ENCODE measurements at regions not wholly inside any gene's neighbourhood (a gene's known extent, or its start where the extent isn't known, plus 50 kb on each side); places are given as distances from the start of the nearest gene placed in this dataset.

DNA sequence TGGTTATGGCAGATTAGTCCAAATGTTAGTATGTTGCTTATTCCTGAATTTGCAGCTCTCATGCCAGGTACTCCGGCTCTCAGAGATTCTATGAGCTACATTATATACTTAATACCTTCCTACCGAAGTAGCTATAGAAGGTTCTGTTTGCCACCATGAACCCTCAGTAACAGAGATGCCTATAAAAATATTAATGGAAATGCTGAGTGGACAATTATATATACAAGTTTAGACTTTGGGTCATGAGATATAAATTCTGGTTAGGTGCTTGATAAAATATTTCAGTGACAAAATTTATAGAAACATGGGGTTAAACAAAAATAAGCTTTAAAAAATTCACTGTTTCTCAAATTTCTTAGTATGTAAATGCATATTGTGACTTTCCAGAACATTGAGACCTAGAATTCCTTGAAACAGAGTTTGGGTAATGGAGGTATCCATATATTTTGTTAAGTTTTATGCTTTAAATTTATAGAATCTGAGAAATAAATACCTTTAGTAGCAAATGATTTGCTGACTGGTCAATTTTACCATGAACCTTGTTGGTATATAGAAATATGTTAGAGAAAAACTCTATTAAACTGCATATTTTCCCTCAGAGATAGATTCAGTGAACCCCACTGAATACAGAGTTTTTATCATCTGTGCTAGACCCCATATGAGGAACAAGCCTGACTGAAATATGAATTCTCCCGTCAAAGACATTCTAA is 533.5 kb downstream of the SH2D4B start:
- in situ Hi-C loops (cut with MboI; ENCODE audit: low sequenced_read_pairs, unreplicated experiment) = no loop called here
- DNase-seq (ENCODE audit: low spot score) = no peak
- TF ChIP-seq, protein P1, sequence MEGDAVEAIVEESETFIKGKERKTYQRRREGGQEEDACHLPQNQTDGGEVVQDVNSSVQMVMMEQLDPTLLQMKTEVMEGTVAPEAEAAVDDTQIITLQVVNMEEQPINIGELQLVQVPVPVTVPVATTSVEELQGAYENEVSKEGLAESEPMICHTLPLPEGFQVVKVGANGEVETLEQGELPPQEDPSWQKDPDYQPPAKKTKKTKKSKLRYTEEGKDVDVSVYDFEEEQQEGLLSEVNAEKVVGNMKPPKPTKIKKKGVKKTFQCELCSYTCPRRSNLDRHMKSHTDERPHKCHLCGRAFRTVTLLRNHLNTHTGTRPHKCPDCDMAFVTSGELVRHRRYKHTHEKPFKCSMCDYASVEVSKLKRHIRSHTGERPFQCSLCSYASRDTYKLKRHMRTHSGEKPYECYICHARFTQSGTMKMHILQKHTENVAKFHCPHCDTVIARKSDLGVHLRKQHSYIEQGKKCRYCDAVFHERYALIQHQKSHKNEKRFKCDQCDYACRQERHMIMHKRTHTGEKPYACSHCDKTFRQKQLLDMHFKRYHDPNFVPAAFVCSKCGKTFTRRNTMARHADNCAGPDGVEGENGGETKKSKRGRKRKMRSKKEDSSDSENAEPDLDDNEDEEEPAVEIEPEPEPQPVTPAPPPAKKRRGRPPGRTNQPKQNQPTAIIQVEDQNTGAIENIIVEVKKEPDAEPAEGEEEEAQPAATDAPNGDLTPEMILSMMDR (IDR thresholded peaks at IDR 0.05; ENCODE audit: borderline replicate concordance, control extremely low read depth, extremely low read depth, insufficient read depth, missing control alignments) = no peak

DNA sequence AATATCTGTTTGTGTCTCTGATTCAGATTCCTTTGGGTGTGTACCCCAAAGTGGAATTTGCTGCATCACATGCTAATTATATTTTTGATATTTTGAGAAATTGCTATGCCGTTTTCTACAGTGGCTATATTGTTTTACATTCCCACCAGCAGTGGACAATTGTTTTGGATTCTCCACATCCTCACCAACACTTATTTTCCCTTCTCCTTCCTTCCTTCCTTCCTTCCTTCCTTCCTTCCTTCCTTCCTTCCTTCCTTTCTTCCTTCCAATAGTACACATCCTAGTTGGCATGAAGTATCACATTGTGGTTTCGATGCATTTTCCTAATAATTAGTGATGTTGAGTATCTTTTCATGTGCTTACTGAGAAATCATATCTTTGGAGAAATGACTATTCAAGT is 535.5 kb downstream of the SH2D4B start:
- no peak for DNase-seq (ENCODE audit: low spot score)
- in situ Hi-C loops (cut with MboI; ENCODE audit: low sequenced_read_pairs, unreplicated experiment) = no loop called here
- TF ChIP-seq, protein P1 (IDR thresholded peaks at IDR 0.05; ENCODE audit: borderline replicate concordance, control extremely low read depth, extremely low read depth, insufficient read depth, missing control alignments) = no peak

DNA sequence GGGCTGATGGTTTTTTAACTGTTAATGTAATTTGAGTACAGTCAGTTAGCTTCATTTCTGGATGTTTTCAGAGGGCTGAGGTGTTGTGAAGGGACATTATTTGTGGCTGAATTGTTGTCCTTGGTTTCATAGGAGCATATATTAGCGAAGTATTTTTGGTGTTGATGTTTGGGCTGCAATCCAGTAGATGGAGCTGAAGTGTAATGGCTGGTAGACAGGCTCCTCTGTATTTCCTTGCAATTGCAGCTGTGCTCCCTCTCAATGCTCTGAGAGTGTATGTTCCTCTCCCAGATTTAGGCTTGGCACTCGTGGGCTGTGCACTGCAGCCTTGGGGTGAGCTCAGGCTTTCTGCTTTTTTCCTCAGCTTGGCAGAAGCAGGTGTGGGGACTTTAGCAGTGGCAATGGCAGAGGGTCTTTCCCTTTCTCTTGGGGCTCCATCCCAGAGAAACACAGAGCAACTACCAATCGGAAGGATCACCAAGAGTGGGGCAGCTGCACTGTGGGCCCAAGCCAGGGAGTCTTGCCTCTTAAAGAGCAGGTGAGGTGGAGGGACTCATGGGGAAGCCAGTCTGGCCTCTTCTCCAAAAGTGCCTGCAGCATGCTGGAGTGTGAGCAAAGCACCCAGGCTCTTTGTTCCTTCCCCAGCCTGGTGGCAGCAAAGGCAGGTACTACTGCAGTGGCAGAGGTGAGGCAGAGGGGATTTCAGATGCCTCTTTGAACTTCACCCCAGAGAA is 544.4 kb downstream of the SH2D4B start:
- in situ Hi-C loops (cut with MboI; ENCODE audit: low sequenced_read_pairs, unreplicated experiment) = no loop called here
- TF ChIP-seq, protein P1 (IDR thresholded peaks at IDR 0.05; ENCODE audit: borderline replicate concordance, control extremely low read depth, extremely low read depth, insufficient read depth, missing control alignments) = peak; percentile 22
- no peak for DNase-seq (ENCODE audit: low spot score)

DNA sequence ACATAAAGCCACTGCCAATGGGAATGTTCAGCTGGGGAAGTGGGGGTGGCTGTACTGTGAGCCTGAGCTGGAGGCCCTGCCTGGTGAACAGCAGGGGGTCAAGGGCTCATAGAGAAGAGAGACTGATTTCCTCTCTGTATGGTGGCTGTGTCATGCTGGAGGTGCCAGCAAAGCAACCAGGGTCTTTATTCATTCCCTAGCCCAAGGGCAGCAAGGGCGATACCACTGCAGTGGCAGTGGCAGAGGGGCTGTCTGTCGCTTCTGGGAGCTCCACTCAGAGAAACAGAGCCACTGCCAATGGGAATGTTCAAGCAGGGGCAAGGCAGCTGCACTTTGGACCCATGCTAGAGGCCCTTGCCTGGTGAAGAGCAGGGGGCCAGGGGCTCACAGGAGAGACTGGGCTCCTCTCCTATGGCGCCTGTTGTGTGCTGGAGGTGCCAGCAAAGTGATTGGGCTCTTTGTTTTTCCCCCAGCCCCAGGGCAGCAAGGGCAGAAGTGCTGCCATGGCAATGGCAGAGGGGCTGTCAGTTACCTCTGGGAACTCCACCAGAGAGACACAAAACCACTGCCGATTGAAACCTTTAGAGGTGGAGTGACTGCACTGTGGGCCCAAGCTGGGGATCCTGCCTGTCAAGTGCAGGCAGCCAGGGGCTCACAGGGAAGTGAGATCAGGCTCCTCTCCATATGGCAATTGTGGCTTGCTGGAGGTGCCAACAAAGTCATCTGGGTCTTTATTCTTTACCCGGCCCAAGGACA is 545.1 kb downstream of the SH2D4B start:
- DNase-seq (ENCODE audit: low spot score) = no peak
- in situ Hi-C loops (cut with MboI; ENCODE audit: low sequenced_read_pairs, unreplicated experiment) = no loop called here
- TF ChIP-seq, protein P1 (IDR thresholded peaks at IDR 0.05; ENCODE audit: borderline replicate concordance, control extremely low read depth, extremely low read depth, insufficient read depth, missing control alignments) = no peak

DNA sequence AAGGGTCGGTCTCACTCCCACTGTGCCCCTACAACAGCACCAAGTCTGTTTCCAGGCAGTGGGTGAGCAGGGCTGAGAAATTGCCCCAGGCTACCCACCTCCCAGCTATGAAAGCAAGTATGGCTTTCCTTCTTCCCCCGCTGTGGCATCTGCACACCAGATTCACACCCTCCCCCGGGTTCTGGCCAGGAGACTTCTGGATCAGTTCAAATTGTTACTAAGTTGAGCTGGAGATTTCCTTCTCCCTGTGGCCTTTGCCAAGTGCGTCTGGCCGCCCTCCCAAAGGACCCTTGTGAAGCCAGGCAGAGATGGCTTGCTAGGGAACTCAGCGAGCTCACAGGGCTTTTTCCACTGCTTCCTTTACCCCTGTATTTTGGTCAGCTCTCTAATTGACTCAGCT is 555.4 kb downstream of the SH2D4B start:
- in situ Hi-C loops (cut with MboI; ENCODE audit: low sequenced_read_pairs, unreplicated experiment) = no loop called here
- no peak for DNase-seq (ENCODE audit: low spot score)
- TF ChIP-seq, protein P1 (IDR thresholded peaks at IDR 0.05; ENCODE audit: borderline replicate concordance, control extremely low read depth, extremely low read depth, insufficient read depth, missing control alignments) = no peak

DNA sequence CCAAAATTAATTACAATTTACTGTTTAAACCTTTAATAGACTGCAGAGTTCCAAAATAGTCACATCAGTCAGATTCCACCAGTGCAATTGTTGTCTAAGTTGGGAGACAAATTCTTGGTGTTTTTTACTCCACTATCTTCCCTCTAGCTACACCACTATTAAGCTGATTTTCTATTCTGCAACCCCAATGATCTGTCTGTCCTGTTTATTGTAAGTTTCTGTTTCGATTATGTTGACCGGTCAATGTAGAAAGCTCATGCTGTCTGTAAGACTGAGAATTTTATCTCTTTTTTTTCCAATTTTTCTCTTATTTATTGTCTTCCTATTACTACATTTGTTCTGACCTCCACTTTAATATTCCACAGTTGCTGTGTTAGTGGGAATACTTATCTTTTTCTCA is 557.5 kb downstream of the SH2D4B start:
- in situ Hi-C loops (cut with MboI; ENCODE audit: low sequenced_read_pairs, unreplicated experiment) = no loop called here
- DNase-seq (ENCODE audit: low spot score) = no peak
- TF ChIP-seq, protein P1 (IDR thresholded peaks at IDR 0.05; ENCODE audit: borderline replicate concordance, control extremely low read depth, extremely low read depth, insufficient read depth, missing control alignments) = no peak

Data from GM13976 (cell line).